ENCODE measurements at regions not wholly inside any gene's neighbourhood (a gene's known extent, or its start where the extent isn't known, plus 50 kb on each side); places are given as distances from the start of the nearest gene placed in this dataset.
"Not testable (repeated sequence)": the region's sequence is repeated elsewhere in the genome, so short reads cannot be mapped to it uniquely, and the experiment has no call there.

DNA sequence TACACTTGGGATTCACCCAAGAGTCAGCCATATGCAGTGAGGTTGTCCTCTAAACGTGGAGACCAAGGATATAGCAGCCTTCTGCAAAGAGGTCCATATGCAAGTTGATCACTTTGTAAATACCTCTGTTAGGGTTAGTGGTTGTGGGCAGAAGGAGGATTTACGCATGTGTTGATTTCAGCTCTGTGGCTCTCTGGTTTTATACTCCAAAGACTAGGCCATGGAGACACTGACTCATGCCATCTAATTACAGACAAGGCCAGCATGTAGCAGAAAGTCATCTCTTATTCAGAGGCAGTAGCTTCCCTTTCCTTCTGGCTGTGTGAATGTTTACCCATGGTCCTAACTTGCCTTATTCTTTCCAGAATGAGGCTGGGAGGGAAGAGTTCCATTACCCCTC lies 140.9 kb upstream of the GOLGA6L4 start:
- H3K79me2 ChIP-seq (ENCODE audit: insufficient read depth, low read length); H3K9me2 ChIP-seq (ENCODE audit: low read depth, low read length); H4K20me1 ChIP-seq (ENCODE audit: insufficient read depth, low read length); H3K27me3 ChIP-seq (ENCODE audit: insufficient read depth, low read length); H3F3A ChIP-seq (ENCODE audit: insufficient read depth, low read length); H2AFZ ChIP-seq (ENCODE audit: low read length); H3K9ac ChIP-seq (ENCODE audit: low read length); H3K27ac ChIP-seq (ENCODE audit: low read depth, low read length, poor library complexity, severe bottlenecking); H3K9me3 ChIP-seq (ENCODE audit: low read length); H3K4me2 ChIP-seq (ENCODE audit: low read length); H3K4me1 ChIP-seq (ENCODE audit: insufficient read depth, low read length, severe bottlenecking); H3K4me3 ChIP-seq (ENCODE audit: low read depth, low read length, poor library complexity, severe bottlenecking); H3K36me3 ChIP-seq (ENCODE audit: insufficient read depth, low read length): not testable (repeated sequence)

DNA sequence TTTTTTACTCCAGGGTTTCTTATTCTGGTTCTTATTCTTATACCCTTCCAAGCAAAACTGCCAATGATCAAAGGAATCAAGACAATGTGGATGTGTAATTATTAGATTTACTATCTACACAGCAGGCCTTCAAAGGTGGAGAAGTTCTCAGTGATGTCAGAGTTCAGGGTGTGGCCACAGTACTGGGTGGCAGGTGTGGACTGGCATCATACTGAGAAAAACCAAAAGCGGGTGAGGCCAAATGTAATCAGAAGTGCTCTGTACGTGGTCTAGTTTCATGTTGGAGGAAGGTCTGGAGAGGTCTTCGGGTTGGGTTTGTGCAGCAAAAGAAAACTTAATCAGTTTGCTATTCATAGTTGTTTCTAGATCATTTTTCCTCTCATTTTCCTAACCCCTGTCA lies 138.5 kb upstream of the GOLGA6L4 start:
- not testable (repeated sequence) for H3K9me2 ChIP-seq (ENCODE audit: low read depth, low read length); H3K36me3 ChIP-seq (ENCODE audit: insufficient read depth, low read length); H3K4me3 ChIP-seq (ENCODE audit: low read depth, low read length, poor library complexity, severe bottlenecking); H3K4me2 ChIP-seq (ENCODE audit: low read length); H3F3A ChIP-seq (ENCODE audit: insufficient read depth, low read length); H3K27me3 ChIP-seq (ENCODE audit: insufficient read depth, low read length); H3K79me2 ChIP-seq (ENCODE audit: insufficient read depth, low read length); H3K9ac ChIP-seq (ENCODE audit: low read length); H3K9me3 ChIP-seq (ENCODE audit: low read length); H3K4me1 ChIP-seq (ENCODE audit: insufficient read depth, low read length, severe bottlenecking); H3K27ac ChIP-seq (ENCODE audit: low read depth, low read length, poor library complexity, severe bottlenecking); H4K20me1 ChIP-seq (ENCODE audit: insufficient read depth, low read length); H2AFZ ChIP-seq (ENCODE audit: low read length)

DNA sequence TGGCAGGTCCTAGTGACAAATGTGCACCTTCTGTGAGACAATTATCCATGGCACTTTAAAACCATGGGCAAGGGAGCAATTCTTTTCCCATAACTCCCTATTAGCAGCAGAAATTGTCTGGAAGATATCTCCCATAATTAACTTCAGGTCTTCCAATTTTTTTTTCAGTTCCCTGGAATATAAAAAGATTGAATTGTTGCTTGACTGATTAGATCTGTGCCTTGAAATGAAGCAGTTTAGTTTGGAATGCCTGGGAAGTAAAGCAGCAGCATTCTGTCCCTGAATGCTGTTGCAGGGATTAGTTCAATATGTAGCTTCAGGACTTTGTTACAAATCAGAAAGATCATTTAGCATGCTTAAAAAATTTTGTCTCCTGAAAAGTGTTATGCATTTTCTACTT lies 137.0 kb upstream of the GOLGA6L4 start:
- no peaks in the 10 kb centered on the region for H3K27me3 ChIP-seq (ENCODE audit: insufficient read depth, low read length)
- no peaks in the 10 kb centered on the region for H3K9me3 ChIP-seq (ENCODE audit: low read length)
- H3K4me3 ChIP-seq (ENCODE audit: low read depth, low read length, poor library complexity, severe bottlenecking): no peak overlapping the region
- no peaks in the 10 kb centered on the region for H3K79me2 ChIP-seq (ENCODE audit: insufficient read depth, low read length)
- H3K9ac ChIP-seq (ENCODE audit: low read length): no peak overlapping the region
- no peaks in the 10 kb centered on the region for H4K20me1 ChIP-seq (ENCODE audit: insufficient read depth, low read length)
- H3K4me1 ChIP-seq (ENCODE audit: insufficient read depth, low read length, severe bottlenecking): no peaks in the 10 kb centered on the region
- no peak for TF ChIP-seq EZH2 (IDR thresholded peaks at IDR 0.05; ENCODE audit: borderline replicate concordance, low read length)
- TF ChIP-seq, protein P1, sequence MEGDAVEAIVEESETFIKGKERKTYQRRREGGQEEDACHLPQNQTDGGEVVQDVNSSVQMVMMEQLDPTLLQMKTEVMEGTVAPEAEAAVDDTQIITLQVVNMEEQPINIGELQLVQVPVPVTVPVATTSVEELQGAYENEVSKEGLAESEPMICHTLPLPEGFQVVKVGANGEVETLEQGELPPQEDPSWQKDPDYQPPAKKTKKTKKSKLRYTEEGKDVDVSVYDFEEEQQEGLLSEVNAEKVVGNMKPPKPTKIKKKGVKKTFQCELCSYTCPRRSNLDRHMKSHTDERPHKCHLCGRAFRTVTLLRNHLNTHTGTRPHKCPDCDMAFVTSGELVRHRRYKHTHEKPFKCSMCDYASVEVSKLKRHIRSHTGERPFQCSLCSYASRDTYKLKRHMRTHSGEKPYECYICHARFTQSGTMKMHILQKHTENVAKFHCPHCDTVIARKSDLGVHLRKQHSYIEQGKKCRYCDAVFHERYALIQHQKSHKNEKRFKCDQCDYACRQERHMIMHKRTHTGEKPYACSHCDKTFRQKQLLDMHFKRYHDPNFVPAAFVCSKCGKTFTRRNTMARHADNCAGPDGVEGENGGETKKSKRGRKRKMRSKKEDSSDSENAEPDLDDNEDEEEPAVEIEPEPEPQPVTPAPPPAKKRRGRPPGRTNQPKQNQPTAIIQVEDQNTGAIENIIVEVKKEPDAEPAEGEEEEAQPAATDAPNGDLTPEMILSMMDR (IDR thresholded peaks at IDR 0.05; ENCODE audit: low read length): no peak
- no peak overlapping the region for H3K4me2 ChIP-seq (ENCODE audit: low read length)
- H2AFZ ChIP-seq (ENCODE audit: low read length): no peak overlapping the region
- no peaks in the 10 kb centered on the region for H3K36me3 ChIP-seq (ENCODE audit: insufficient read depth, low read length)
- H3K27ac ChIP-seq (ENCODE audit: low read depth, low read length, poor library complexity, severe bottlenecking): no peak overlapping the region
- H3F3A ChIP-seq (ENCODE audit: insufficient read depth, low read length): no peaks in the 10 kb centered on the region
- H3K9me2 ChIP-seq (ENCODE audit: low read depth, low read length): no peaks in the 10 kb centered on the region

DNA sequence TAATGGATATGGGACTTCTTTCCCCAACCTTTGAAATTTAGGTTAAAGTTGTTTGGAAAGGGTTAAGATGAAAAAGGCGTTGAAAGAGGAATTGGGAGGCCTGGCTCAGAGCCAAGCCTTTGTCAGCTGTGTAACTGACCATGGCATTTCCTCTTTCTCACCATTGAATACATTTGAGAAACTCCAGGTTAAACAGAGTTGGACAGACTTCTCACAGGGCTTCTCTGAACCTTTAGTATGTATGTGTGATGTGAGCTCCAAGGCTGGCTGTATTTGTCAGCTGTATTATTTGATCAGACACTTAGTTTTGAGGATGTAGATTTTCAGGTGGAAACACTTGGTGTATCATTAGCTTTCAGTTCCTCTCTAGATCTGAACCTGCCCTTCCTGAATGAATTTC lies 136.4 kb upstream of the GOLGA6L4 start:
- no peaks in the 10 kb centered on the region for H3K27me3 ChIP-seq (ENCODE audit: insufficient read depth, low read length)
- no peak overlapping the region for H3K27ac ChIP-seq (ENCODE audit: low read depth, low read length, poor library complexity, severe bottlenecking)
- H3F3A ChIP-seq (ENCODE audit: insufficient read depth, low read length): no peaks in the 10 kb centered on the region
- no peaks in the 10 kb centered on the region for H3K9me3 ChIP-seq (ENCODE audit: low read length)
- no peaks in the 10 kb centered on the region for H3K36me3 ChIP-seq (ENCODE audit: insufficient read depth, low read length)
- H3K4me2 ChIP-seq (ENCODE audit: low read length): no peak overlapping the region
- H3K9me2 ChIP-seq (ENCODE audit: low read depth, low read length): no peaks in the 10 kb centered on the region
- H3K79me2 ChIP-seq (ENCODE audit: insufficient read depth, low read length): no peaks in the 10 kb centered on the region
- no peak overlapping the region for H3K9ac ChIP-seq (ENCODE audit: low read length)
- TF ChIP-seq, protein P1 (IDR thresholded peaks at IDR 0.05; ENCODE audit: low read length): no peak
- no peak for TF ChIP-seq EZH2 (IDR thresholded peaks at IDR 0.05; ENCODE audit: borderline replicate concordance, low read length)
- H3K4me1 ChIP-seq (ENCODE audit: insufficient read depth, low read length, severe bottlenecking): no peaks in the 10 kb centered on the region
- no peak overlapping the region for H2AFZ ChIP-seq (ENCODE audit: low read length)
- H4K20me1 ChIP-seq (ENCODE audit: insufficient read depth, low read length): no peaks in the 10 kb centered on the region
- no peak overlapping the region for H3K4me3 ChIP-seq (ENCODE audit: low read depth, low read length, poor library complexity, severe bottlenecking)

Measured in OCI-LY1 (cell line).